ENCODE measurements at regions not wholly inside any gene's neighbourhood (a gene's known extent, or its start where the extent isn't known, plus 50 kb on each side); places are given as distances from the start of the nearest gene placed in this dataset.

DNA sequence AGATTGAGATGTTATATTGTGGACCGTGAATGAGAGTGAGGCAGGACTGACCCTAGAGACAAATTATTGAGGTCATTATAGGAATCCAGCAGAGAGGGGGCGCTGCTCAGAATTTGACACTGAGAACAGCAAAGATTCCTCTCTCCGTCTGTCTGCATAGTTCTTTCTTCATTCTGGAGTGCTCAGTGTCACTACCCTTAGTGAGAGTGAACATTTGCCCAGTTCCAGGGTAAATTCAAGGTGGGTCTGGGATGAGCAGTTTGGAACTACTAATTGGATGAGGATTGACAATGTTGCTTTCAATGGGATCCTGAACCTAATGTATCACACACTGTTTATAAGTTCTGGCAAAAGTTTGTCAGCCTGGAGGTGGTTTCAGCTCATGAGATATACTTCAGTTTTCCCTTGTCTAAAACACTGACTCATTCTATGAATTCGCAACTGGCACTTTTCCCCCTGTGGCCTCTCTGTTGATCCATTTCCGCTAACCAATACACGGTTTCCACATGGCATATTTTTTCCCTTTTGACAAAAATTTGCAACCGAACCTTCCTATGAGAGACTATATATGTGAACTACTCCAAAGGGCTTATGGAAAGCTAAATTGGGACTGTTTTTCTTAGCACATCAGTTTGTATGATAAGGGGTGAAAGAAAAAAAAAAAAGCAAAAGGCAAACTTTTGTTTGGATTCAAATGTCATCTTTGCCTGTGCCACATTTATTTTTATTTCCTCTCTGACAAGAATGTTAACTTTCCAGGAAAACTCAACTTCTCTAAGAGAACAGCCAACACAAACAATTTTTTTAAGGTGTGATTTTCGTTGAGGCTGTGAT lies 1240.7 kb upstream of the WWC1 start:
- TF ChIP-seq, protein P1, sequence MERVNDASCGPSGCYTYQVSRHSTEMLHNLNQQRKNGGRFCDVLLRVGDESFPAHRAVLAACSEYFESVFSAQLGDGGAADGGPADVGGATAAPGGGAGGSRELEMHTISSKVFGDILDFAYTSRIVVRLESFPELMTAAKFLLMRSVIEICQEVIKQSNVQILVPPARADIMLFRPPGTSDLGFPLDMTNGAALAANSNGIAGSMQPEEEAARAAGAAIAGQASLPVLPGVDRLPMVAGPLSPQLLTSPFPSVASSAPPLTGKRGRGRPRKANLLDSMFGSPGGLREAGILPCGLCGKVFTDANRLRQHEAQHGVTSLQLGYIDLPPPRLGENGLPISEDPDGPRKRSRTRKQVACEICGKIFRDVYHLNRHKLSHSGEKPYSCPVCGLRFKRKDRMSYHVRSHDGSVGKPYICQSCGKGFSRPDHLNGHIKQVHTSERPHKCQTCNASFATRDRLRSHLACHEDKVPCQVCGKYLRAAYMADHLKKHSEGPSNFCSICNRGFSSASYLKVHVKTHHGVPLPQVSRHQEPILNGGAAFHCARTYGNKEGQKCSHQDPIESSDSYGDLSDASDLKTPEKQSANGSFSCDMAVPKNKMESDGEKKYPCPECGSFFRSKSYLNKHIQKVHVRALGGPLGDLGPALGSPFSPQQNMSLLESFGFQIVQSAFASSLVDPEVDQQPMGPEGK (CRISPR knock-in tag; IDR thresholded peaks at IDR 0.05; ENCODE audit: borderline replicate concordance), result no peak
- TF ChIP-seq, protein P2, sequence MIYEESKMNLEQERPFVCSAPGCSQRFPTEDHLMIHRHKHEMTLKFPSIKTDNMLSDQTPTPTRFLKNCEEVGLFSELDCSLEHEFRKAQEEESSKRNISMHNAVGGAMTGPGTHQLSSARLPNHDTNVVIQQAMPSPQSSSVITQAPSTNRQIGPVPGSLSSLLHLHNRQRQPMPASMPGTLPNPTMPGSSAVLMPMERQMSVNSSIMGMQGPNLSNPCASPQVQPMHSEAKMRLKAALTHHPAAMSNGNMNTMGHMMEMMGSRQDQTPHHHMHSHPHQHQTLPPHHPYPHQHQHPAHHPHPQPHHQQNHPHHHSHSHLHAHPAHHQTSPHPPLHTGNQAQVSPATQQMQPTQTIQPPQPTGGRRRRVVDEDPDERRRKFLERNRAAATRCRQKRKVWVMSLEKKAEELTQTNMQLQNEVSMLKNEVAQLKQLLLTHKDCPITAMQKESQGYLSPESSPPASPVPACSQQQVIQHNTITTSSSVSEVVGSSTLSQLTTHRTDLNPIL (CRISPR knock-in tag; IDR thresholded peaks at IDR 0.05; ENCODE audit: low read depth), result no peak
- TF ChIP-seq, protein P3, sequence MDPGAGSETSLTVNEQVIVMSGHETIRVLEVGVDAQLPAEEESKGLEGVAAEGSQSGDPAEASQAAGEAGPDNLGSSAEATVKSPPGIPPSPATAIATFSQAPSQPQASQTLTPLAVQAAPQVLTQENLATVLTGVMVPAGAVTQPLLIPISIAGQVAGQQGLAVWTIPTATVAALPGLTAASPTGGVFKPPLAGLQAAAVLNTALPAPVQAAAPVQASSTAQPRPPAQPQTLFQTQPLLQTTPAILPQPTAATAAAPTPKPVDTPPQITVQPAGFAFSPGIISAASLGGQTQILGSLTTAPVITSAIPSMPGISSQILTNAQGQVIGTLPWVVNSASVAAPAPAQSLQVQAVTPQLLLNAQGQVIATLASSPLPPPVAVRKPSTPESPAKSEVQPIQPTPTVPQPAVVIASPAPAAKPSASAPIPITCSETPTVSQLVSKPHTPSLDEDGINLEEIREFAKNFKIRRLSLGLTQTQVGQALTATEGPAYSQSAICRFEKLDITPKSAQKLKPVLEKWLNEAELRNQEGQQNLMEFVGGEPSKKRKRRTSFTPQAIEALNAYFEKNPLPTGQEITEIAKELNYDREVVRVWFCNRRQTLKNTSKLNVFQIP (CRISPR knock-in tag; IDR thresholded peaks at IDR 0.05; ENCODE audit: borderline replicate concordance, low read depth), result no peak
- TF ChIP-seq ZNF8 (CRISPR knock-in tag; IDR thresholded peaks at IDR 0.05) (no peak), RARB (CRISPR knock-in tag; IDR thresholded peaks at IDR 0.05) (no peak)

All from SK-N-SH treated with all-trans-retinoic acid at 6 μM for 48 hours (cell line).